Trophoblast cell (in vitro differentiated cells and primary cell): ENCODE measurements at regions not wholly inside any gene's neighbourhood (a gene's known extent, or its start where the extent isn't known, plus 50 kb on each side); places are given as distances from the start of the nearest gene placed in this dataset.

Experiments
- DNase-seq, 2 donors: peaks; one replicate each; pipeline ENCODE4 v3.0.0-alpha.2; 2016
- H2AFZ ChIP-seq: 2 replicates; pipeline ENCODE4 v1.6.1; 2013; ENCODE audit warnings: low read length, moderate library complexity, mild to moderate bottlenecking; ENCODE audit not compliant: insufficient read depth, poor library complexity
- H2AK5ac ChIP-seq: 2 replicates; pipeline ENCODE4 v1.6.1; 2013; ENCODE audit warnings: mild to moderate bottlenecking, low read length
- H2BK120ac ChIP-seq: 2 replicates; pipeline ENCODE4 v1.6.1; 2013; ENCODE audit warnings: low read length, mild to moderate bottlenecking, moderate library complexity; ENCODE audit not compliant: insufficient read depth, poor library complexity
- H2BK12ac ChIP-seq: 2 replicates; pipeline ENCODE4 v1.6.1; 2013; ENCODE audit warnings: mild to moderate bottlenecking, low read length, moderate library complexity
- H2BK5ac ChIP-seq: 2 replicates; pipeline ENCODE4 v1.6.1; 2013; ENCODE audit warnings: low read length, low read depth, moderate library complexity, mild to moderate bottlenecking; ENCODE audit not compliant: poor library complexity
- H3K14ac ChIP-seq: 2 replicates; pipeline ENCODE4 v1.6.1; 2013; ENCODE audit warnings: mild to moderate bottlenecking, low read length
- H3K18ac ChIP-seq: 2 replicates; pipeline ENCODE4 v1.6.1; 2013; ENCODE audit warnings: mild to moderate bottlenecking, low read length
- H3K23ac ChIP-seq: 2 replicates; pipeline ENCODE4 v1.6.1; 2013; ENCODE audit warnings: low read length
- H3K27ac ChIP-seq: 2 replicates; pipeline ENCODE4 v1.5.1; 2013; ENCODE audit warnings: low read depth, mild to moderate bottlenecking, inconsistent platforms, low read length, moderate library complexity
- H3K27me3 ChIP-seq: 2 replicates; pipeline ENCODE4 v1.6.1; 2013; ENCODE audit warnings: inconsistent platforms, mild to moderate bottlenecking, low read length, moderate library complexity; ENCODE audit not compliant: insufficient read depth
- H3K36me3 ChIP-seq, 2 experiments: 1 replicate in 1 of 2; 2 replicates in 1 of 2; pipeline ENCODE4 v1.6.1; 2013; ENCODE audit warnings: low read length in 2 of 2, mild to moderate bottlenecking in 2 of 2, moderate library complexity in 1 of 2; ENCODE audit not compliant: insufficient read depth in 2 of 2, control insufficient read depth in 1 of 2
- H3K4ac ChIP-seq: 2 replicates; pipeline ENCODE4 v1.6.1; 2013; ENCODE audit warnings: low read depth, mild to moderate bottlenecking, low read length, moderate library complexity
- H3K4me1 ChIP-seq, 2 experiments: 1 replicate in 1 of 2; 2 replicates in 1 of 2; pipeline ENCODE4 v1.6.1; 2013; ENCODE audit warnings: low read length in 2 of 2, mild to moderate bottlenecking in 2 of 2, moderate library complexity in 1 of 2; ENCODE audit not compliant: insufficient read depth in 2 of 2, control insufficient read depth in 1 of 2
- H3K4me2 ChIP-seq: 2 replicates; pipeline ENCODE4 v1.6.1; 2013; ENCODE audit warnings: inconsistent platforms, mild to moderate bottlenecking, low read length, moderate library complexity
- H3K4me3 ChIP-seq: 2 replicates; pipeline ENCODE4 v1.5.1; 2013; ENCODE audit warnings: mild to moderate bottlenecking, low read depth, low read length, inconsistent platforms
- H3K79me1 ChIP-seq: one replicate; pipeline ENCODE4 v1.6.1; 2013; ENCODE audit warnings: low read length
- H3K79me2 ChIP-seq: 2 replicates; pipeline ENCODE4 v1.6.1; 2013; ENCODE audit warnings: low read length, mild to moderate bottlenecking; ENCODE audit not compliant: control insufficient read depth, insufficient read depth, poor library complexity
- H3K9ac ChIP-seq: 2 replicates; pipeline ENCODE4 v1.6.1; 2013; ENCODE audit warnings: mild to moderate bottlenecking, low read length
- H3K9me3 ChIP-seq: 2 replicates; pipeline ENCODE4 v1.6.1; 2013; ENCODE audit warnings: low read depth, mild to moderate bottlenecking, control low read depth, inconsistent platforms, low read length; ENCODE audit not compliant: insufficient read depth
- H4K12ac ChIP-seq: 2 replicates; pipeline ENCODE4 v1.6.1; 2013; ENCODE audit warnings: low read depth, mild to moderate bottlenecking, low read length, moderate library complexity
- H4K8ac ChIP-seq: 2 replicates; pipeline ENCODE4 v1.6.1; 2013; ENCODE audit warnings: low read depth, mild to moderate bottlenecking, low read length, moderate library complexity
- H4K91ac ChIP-seq: one replicate; pipeline ENCODE4 v1.6.1; 2013; ENCODE audit warnings: low read depth, mild to moderate bottlenecking, low read length, moderate library complexity
- WGBS: extraction: QIAGEN DNeasy Blood & Tissue Kit; methylation state at CpG from one replicate; pipeline ENCODE4 v1.1.7; 2013; ENCODE audit warnings: missing lambda C conversion rate; ENCODE audit not compliant: insufficient read length, insufficient coverage; ENCODE audit errors: extremely low coverage; 5-methylcytosine and 5-hydroxymethylcytosine counted together

GRCh38 chr15:31274496-31275330, 51.9 kb upstream of the KLF13 start:
- no peaks in the 10 kb centered on the region for H3K79me1 ChIP-seq
- no peak overlapping the region for H2BK12ac ChIP-seq
- no peak overlapping the region for H3K4ac ChIP-seq
- H2BK5ac ChIP-seq, result no peak overlapping the region
- WGBS, result no CpG with 5 or more reads among the region's 14 CpGs
- H3K14ac ChIP-seq, result no peak overlapping the region
- no peak overlapping the region for H3K9ac ChIP-seq
- H4K8ac ChIP-seq, result no peak overlapping the region
- DNase-seq, result no peak
- no peaks in the 10 kb centered on the region for H3K36me3 ChIP-seq
- H2AFZ ChIP-seq, result no peak overlapping the region
- H3K4me3 ChIP-seq, result no peak overlapping the region
- H3K27ac ChIP-seq, result no peak overlapping the region
- no peak overlapping the region for H3K4me2 ChIP-seq
- no peaks in the 10 kb centered on the region for H3K9me3 ChIP-seq
- H4K91ac ChIP-seq, result no peak overlapping the region
- H2BK120ac ChIP-seq, result no peak overlapping the region
- no peak overlapping the region for H3K18ac ChIP-seq
- no peak overlapping the region for H2AK5ac ChIP-seq
- H3K79me2 ChIP-seq, result no peaks in the 10 kb centered on the region
- H3K4me1 ChIP-seq, result peaks cover 2 to 3% of the 10 kb centered on the region in 2 experiments
- no peak overlapping the region for H4K12ac ChIP-seq
- H3K23ac ChIP-seq, result no peak overlapping the region
- H3K27me3 ChIP-seq, result no peaks in the 10 kb centered on the region

- Histone ChIP-seq H3K4me3 (no peak overlapping the region), H3K9me3 (no peaks in the 10 kb centered on the region), H3K36me3 (no peaks in the 10 kb centered on the region), H3K23ac (no peak overlapping the region), H3K79me1 (no peaks in the 10 kb centered on the region), H2BK120ac (no peak overlapping the region), H2AK5ac (no peak overlapping the region), H2BK12ac (no peak overlapping the region), H4K12ac (no peak overlapping the region), H3K27me3 (no peaks in the 10 kb centered on the region), H3K18ac (no peak overlapping the region), H3K4me2 (no peak overlapping the region), H2AFZ (no peak overlapping the region), H3K4ac (no peak overlapping the region), H3K27ac (no peak overlapping the region), H3K14ac (no peak overlapping the region), H3K4me1 (peaks cover 2 to 3% of the 10 kb centered on the region in 2 experiments), H4K91ac (no peak overlapping the region), H3K79me2 (no peaks in the 10 kb centered on the region), H4K8ac (no peak overlapping the region), H2BK5ac (no peak overlapping the region), H3K9ac (no peak overlapping the region)
- WGBS, result no CpG with 5 or more reads among the region's 17 CpGs
- no peak for DNase-seq
Measured at GRCh38 chr15:31275331-31276262, 51.0 kb upstream of the KLF13 start.

GRCh38 chr15:31276596-31277298, 49.9 kb upstream of the KLF13 start:
- no peak overlapping the region for H3K9ac ChIP-seq
- H4K8ac ChIP-seq, result no peak overlapping the region
- no peaks in the 10 kb centered on the region for H3K79me1 ChIP-seq
- no peak overlapping the region for H4K91ac ChIP-seq
- WGBS, result no CpG with 5 or more reads among the region's 8 CpGs
- no peak overlapping the region for H3K4me3 ChIP-seq
- H2BK120ac ChIP-seq, result no peak overlapping the region
- H3K4me1 ChIP-seq, result peaks cover 2 to 3% of the 10 kb centered on the region in 2 experiments
- H3K79me2 ChIP-seq, result no peaks in the 10 kb centered on the region
- H2BK12ac ChIP-seq, result no peak overlapping the region
- H3K36me3 ChIP-seq, result no peaks in the 10 kb centered on the region
- H3K14ac ChIP-seq, result no peak overlapping the region
- no peak overlapping the region for H3K4ac ChIP-seq
- DNase-seq, result no peak
- H3K9me3 ChIP-seq, result no peaks in the 10 kb centered on the region
- no peak overlapping the region for H3K27ac ChIP-seq
- no peak overlapping the region for H4K12ac ChIP-seq
- no peak overlapping the region for H2AFZ ChIP-seq
- H2AK5ac ChIP-seq, result no peak overlapping the region
- H3K18ac ChIP-seq, result no peak overlapping the region
- H3K23ac ChIP-seq, result no peak overlapping the region
- H3K27me3 ChIP-seq, result no peaks in the 10 kb centered on the region
- no peak overlapping the region for H2BK5ac ChIP-seq
- no peak overlapping the region for H3K4me2 ChIP-seq
